ENCODE measurements at regions not wholly inside any gene's neighbourhood (a gene's known extent, or its start where the extent isn't known, plus 50 kb on each side); places are given as distances from the start of the nearest gene placed in this dataset.

DNA sequence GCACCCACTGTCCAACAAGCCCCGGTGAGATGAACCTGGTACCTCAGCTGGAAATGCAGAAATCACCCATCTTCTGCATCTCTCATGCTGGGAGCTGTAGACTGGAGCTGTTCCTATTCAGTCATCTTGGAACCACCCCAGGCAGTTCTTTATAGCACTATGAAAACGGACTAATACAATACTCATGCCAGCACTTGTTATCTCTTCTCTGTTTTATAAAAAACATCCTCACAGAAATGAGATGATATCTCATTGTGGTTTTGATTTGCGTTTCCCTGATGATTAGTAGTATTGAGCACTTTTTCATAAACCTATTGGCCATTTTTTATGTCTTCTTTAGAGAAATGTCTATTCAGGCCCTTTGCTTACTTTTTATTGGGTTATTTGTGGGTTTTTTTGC lies 156.2 kb upstream of the ARPP21 start:
- H3K4me1 ChIP-seq: no peaks in the 10 kb centered on the region
- H3K27ac ChIP-seq: no peak overlapping the region
- ATAC-seq (no peak), DNase-seq (no peak)
- no peaks in the 10 kb centered on the region for H3K36me3 ChIP-seq
- H3K4me3 ChIP-seq: no peak overlapping the region
- no peaks in the 10 kb centered on the region for H3K27me3 ChIP-seq
- peaks cover 0 to 5% of the 10 kb centered on the region in 2 donors for H3K9me3 ChIP-seq
- TF ChIP-seq, protein P1, sequence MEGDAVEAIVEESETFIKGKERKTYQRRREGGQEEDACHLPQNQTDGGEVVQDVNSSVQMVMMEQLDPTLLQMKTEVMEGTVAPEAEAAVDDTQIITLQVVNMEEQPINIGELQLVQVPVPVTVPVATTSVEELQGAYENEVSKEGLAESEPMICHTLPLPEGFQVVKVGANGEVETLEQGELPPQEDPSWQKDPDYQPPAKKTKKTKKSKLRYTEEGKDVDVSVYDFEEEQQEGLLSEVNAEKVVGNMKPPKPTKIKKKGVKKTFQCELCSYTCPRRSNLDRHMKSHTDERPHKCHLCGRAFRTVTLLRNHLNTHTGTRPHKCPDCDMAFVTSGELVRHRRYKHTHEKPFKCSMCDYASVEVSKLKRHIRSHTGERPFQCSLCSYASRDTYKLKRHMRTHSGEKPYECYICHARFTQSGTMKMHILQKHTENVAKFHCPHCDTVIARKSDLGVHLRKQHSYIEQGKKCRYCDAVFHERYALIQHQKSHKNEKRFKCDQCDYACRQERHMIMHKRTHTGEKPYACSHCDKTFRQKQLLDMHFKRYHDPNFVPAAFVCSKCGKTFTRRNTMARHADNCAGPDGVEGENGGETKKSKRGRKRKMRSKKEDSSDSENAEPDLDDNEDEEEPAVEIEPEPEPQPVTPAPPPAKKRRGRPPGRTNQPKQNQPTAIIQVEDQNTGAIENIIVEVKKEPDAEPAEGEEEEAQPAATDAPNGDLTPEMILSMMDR (IDR thresholded peaks at IDR 0.05): no peak
- intact Hi-C loops (cut with DNase I): no loop called here

- H3K9me3 ChIP-seq: no peaks in the 10 kb centered on the region
- H3K4me1 ChIP-seq: no peaks in the 10 kb centered on the region
- ATAC-seq (no peak), DNase-seq (no peak)
- no peaks in the 10 kb centered on the region for H3K36me3 ChIP-seq
- intact Hi-C loops (cut with DNase I): no loop called here
- no peaks in the 10 kb centered on the region for H3K27me3 ChIP-seq
- no peak overlapping the region for H3K4me3 ChIP-seq
- H3K27ac ChIP-seq: no peak overlapping the region
- TF ChIP-seq, protein P1 (IDR thresholded peaks at IDR 0.05): no peak
These were observed 154.3 kb upstream of the ARPP21 start for GRCh38 chr3:35484929-35485530.

DNA sequence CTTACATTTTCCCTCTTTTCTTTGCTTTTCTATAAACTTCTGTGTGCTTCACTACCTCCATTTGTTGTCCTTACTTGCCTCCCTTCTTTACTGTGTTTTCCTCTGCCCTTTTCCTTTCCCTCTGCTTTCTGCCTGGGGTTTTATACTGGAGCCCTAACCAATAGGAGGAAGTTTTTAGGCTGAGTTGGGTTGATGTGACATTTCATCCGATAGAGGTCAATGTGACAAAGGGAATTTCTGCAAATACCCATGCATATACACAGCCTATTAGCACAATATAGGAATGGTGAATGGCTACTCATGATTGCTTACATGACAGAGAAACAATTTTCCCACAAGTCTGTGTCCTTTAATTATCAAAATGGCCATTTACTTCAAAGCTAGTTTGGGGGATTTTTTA lies 153.0 kb upstream of the ARPP21 start:
- TF ChIP-seq, protein P1 (IDR thresholded peaks at IDR 0.05): no peak
- no peak overlapping the region for H3K4me3 ChIP-seq
- H3K27ac ChIP-seq: no peak overlapping the region
- ATAC-seq: no peak
- intact Hi-C loops (cut with DNase I): no loop called here
- H3K27me3 ChIP-seq: no peaks in the 10 kb centered on the region
- no peaks in the 10 kb centered on the region for H3K4me1 ChIP-seq
- H3K9me3 ChIP-seq: no peaks in the 10 kb centered on the region
- DNase-seq: no peak
- no peaks in the 10 kb centered on the region for H3K36me3 ChIP-seq

GRCh38 chr3:35487376-35487775 lies 151.9 kb upstream of the ARPP21 start:
- Histone ChIP-seq H3K27me3 (no peaks in the 10 kb centered on the region), H3K4me1 (no peaks in the 10 kb centered on the region), H3K36me3 (no peaks in the 10 kb centered on the region), H3K27ac (no peak overlapping the region), H3K9me3 (no peaks in the 10 kb centered on the region), H3K4me3 (no peak overlapping the region)
- DNase-seq (no peak), ATAC-seq (no peak)
- TF ChIP-seq, protein P1 (IDR thresholded peaks at IDR 0.05): no peak
- intact Hi-C loops (cut with DNase I): no loop called here

DNA sequence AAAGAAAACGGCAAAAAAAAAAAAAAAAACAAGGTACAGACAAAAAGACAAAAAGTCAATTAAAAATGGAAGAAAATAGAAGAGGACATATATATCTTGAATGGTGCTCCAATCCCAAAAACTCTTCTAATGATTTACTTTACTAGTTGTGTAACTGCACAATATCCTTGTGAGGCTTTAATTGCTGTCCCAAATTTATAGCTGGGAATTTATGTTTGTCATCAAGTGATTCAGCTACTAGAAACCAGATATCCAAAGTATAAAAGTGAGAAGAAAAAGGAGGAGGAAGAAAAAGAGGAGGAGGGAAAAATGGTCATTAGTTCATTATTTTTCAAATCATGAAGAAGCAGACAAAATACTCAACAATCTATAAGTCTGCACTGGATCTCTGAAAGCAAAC lies 150.8 kb upstream of the ARPP21 start:
- DNase-seq (no peak), ATAC-seq (no peak)
- Histone ChIP-seq H3K36me3 (no peaks in the 10 kb centered on the region), H3K27ac (no peak overlapping the region), H3K4me1 (no peaks in the 10 kb centered on the region), H3K9me3 (no peaks in the 10 kb centered on the region), H3K27me3 (no peaks in the 10 kb centered on the region), H3K4me3 (no peak overlapping the region)
- intact Hi-C loops (cut with DNase I): no loop called here
- TF ChIP-seq, protein P1 (IDR thresholded peaks at IDR 0.05): no peak

Data from left lung (tissue), 4 donors.